Epithelial cell of prostate (primary cell): ENCODE measurements at regions not wholly inside any gene's neighbourhood (a gene's known extent, or its start where the extent isn't known, plus 50 kb on each side); places are given as distances from the start of the nearest gene placed in this dataset.

ENCODE experiments used
- DNase-seq: peaks from one replicate; pipeline ENCODE4 v3.0.0-alpha.2; 2011; ENCODE audit warnings: low read depth, low spot score
- H3K27ac ChIP-seq: fragments of 450-650 bp; 2 replicates; pipeline ENCODE4 v1.5.1; 2017; ENCODE audit warnings: mild to moderate bottlenecking

DNA sequence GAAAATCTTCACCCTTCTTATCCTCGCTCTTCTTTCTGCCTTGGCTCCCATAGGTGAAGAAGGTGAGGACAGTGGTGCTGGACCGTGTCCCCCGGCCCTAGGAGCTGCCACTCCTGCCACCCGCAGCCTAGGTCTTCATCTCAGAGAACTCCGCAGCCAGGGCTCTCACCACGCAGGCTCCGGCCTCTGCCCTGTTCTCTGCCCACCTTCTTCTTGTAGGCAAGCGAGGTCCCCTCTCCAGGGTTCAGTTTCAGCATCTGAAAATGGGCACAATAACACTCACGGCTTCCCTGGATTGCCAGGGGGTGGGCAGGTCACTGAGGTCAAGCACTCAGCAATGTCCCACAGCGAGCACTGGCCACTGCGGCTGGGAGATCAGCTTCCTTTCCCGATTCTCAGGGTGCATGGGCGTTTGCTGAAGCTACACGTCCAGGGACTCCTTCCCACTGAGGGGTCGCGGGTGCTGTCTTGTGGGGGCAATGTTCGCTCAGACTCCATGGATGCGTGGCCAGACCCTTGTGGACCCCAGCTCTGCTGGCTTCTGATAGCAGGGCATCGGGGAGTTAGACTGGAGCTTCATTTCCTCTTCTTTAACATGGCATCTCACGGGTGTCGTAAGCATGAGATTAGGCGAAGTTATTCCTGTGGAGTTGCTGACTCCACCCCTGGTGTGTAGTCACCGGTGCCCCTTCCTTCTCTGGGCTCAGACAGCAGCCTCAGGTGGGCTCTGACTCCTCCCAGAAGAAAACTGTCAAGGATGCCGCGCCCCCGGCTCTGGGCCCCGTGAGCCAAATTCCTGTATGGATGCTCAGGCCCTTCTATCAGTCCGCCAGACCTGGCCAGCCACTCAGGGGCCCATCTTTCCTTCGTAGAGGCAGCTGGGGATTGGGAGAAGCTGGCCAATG, 145.1 kb upstream of the IRX2 start:
- H3K27ac ChIP-seq: no peak overlapping the region
- no peak for DNase-seq

GRCh38 chr5:2895876-2896275, 144.4 kb upstream of the IRX2 start:
- H3K27ac ChIP-seq: no peak overlapping the region
- no peak for DNase-seq

DNA sequence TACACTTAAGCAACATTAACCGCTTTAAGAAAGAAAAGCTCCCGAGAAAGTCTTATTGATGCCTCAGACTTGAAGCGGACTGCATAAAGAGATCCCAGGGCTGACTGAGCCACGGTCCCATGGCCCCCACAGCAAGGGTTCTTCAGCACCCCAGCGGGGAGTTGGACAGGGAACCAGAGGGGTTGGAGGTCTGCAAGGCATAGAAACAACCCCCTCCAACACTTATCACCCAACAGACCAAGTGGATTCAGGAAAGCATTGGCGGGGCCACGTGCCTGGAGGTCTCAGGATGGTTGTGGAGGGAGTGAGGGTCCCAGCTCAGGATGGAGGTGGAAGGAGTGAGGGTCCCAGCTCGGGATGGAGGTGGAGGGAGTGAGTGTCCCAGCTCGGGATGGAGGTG, 143.7 kb upstream of the IRX2 start:
- DNase-seq: no peak
- no peak overlapping the region for H3K27ac ChIP-seq

GRCh38 chr5:2894736-2895135, 143.3 kb upstream of the IRX2 start:
- H3K27ac ChIP-seq: no peak overlapping the region
- DNase-seq: no peak

GRCh38 chr5:2894316-2894715, 142.8 kb upstream of the IRX2 start:
- DNase-seq: no peak
- no peak overlapping the region for H3K27ac ChIP-seq

DNA sequence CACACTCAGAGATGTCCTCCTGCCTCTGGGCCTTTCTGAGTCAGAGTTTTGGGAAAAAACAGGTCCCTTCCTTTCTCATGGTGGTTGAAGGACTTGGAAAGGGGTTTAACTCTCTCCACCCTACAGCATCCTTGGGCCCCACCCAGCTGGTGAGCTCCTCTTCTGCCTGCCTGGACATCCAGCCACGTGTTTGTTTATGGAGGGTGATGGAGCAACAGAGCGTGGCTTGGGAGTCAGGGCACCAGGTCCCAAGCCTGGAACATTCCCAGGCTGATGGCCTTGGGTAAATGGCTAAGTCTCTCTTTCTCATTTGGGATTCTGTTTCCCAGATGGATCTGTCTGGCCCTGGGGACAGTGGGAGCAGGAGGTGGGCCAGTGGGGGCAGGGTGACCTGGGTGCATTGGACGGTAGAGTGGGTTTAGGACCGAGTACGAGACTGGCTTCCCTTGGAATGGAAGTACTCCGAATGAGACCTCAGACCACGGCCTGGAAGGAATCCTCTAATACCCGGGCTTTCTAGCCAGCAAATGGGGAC, 141.1 kb upstream of the IRX2 start:
- DNase-seq: no peak
- H3K27ac ChIP-seq: no peak overlapping the region

DNA sequence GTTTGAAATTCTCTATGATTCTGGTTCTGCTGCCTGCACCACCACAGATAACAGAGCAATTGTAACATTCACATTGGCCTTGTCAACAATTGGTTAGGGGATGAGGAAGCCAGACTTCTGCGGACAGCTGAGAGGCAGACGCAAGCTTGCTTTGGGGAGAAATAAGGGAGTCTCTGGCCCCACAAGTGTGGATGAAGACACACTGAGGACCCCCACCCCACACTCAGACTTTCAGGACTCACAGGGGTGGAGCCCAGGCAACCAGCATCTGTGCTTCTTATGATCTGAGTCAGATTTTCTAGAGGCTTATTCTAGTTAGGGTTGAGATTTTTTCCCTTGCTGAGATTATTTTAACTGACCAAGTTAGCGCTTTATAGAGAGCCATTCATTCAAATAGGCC, 140.3 kb upstream of the IRX2 start:
- no peak overlapping the region for H3K27ac ChIP-seq
- no peak for DNase-seq

DNA sequence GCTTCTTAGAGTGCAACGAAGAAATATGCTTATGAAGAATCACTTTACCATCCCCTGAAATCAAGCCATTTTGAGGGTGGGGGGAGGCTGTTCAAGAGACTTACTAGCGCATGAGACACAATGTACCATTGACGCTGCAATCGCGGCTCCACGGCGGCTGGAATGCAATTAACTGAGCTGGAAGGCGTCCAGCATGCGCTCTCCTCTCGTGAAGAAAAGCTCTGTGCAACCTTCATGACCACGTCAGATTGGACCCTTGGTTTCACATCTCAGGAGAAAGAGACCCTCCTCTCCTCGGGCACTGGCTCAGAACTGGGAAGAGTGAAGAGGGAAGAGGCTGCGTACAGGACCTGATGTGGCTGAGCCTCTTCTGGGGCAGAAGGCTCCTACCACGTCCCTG, 138.5 kb upstream of the IRX2 start:
- H3K27ac ChIP-seq: no peak overlapping the region
- no peak for DNase-seq

DNA sequence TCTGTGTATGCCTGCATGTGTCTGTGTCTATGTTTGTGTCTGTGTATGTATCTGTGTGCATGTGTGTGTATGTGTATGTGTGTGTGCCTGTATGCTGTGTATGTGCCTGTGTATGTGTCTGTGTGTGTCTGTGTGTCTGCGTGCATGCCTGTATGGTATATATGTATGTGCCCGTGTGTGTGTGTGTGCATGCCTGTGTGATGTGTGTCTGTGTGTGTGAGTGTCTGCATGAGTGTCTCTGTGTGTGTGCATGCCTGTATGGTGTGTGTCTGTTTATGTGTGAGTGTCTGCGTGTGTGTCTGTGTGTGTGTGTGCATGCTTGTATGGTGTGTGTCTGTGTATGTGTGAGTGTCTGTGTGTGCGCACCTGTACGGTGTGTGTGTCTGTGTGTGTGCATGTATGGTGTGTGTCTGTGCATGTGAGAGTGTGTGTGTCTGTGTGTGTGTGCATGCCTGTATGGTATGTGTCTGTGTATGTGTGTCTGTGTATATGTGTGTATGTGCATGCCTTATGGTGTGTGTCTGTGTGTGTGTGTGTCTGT, 137.1 kb upstream of the IRX2 start:
- no peak overlapping the region for H3K27ac ChIP-seq
- no peak for DNase-seq

- DNase-seq: no peak
- no peak overlapping the region for H3K27ac ChIP-seq
Observed at GRCh38 chr5:2887481-2888348, 136.2 kb upstream of the IRX2 start.

DNA sequence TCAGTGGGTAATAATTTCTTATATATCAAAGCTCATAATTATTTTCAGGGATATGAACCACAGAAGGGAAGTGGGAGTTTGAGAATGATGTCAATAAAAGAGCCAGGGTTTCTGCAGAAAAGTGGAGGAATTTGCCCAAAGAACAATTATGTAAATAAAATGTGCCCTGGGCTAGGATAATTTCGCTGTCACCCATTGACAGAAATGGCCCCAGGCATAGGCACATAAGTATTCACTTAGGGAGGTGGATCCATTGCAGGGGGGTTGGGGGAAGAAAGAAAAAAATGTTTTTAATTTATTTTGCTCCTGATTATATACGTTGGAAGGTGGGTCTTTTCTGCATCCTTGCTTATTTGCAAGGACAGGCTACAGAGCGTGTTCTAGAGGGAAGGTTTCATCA, 135.1 kb upstream of the IRX2 start:
- no peak for DNase-seq
- H3K27ac ChIP-seq: no peak overlapping the region

GRCh38 chr5:2883771-2884170, 132.3 kb upstream of the IRX2 start:
- no peak overlapping the region for H3K27ac ChIP-seq

GRCh38 chr5:2879701-2880100, 128.2 kb upstream of the IRX2 start:
- no peak overlapping the region for H3K27ac ChIP-seq

More at GRCh38 chr5:2883771-2884170, 132.3 kb upstream of the IRX2 start:
- no peak for DNase-seq

DNA sequence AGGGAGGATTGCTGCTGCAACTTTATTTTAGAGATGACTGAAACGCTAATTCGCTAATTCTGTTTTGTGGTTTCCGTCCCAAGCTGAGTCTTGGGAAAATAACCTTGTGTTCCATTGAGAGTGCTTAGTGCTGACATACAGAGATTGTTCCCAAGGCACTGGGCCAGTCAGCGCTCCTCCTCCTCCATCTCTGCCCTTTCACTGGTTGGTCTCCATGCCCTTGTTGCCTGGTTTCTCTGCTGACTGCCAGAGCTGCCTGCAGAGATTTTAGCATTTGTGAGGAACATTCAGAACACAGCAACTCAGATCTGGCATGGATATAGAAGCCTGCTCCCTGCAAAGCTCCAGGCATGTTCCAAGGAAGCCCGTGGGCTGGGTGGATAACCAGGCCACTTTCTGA, 126.0 kb upstream of the IRX2 start:
- DNase-seq: no peak
- no peak overlapping the region for H3K27ac ChIP-seq

More at GRCh38 chr5:2879701-2880100, 128.2 kb upstream of the IRX2 start:
- no peak for DNase-seq

GRCh38 chr5:2876183-2876582, 124.7 kb upstream of the IRX2 start:
- no peak for DNase-seq
- H3K27ac ChIP-seq: no peak overlapping the region

- H3K27ac ChIP-seq: no peak overlapping the region
- DNase-seq: no peak
Observed at GRCh38 chr5:2874099-2874498, 122.6 kb upstream of the IRX2 start.

- no peak for DNase-seq
- H3K27ac ChIP-seq: no peak overlapping the region
Observed at GRCh38 chr5:2872676-2873075, 121.2 kb upstream of the IRX2 start.

GRCh38 chr5:2871282-2871681, 119.8 kb upstream of the IRX2 start:
- DNase-seq: no peak
- no peak overlapping the region for H3K27ac ChIP-seq

GRCh38 chr5:2869471-2869870, 118.0 kb upstream of the IRX2 start:
- no peak for DNase-seq
- no peak overlapping the region for H3K27ac ChIP-seq

DNA sequence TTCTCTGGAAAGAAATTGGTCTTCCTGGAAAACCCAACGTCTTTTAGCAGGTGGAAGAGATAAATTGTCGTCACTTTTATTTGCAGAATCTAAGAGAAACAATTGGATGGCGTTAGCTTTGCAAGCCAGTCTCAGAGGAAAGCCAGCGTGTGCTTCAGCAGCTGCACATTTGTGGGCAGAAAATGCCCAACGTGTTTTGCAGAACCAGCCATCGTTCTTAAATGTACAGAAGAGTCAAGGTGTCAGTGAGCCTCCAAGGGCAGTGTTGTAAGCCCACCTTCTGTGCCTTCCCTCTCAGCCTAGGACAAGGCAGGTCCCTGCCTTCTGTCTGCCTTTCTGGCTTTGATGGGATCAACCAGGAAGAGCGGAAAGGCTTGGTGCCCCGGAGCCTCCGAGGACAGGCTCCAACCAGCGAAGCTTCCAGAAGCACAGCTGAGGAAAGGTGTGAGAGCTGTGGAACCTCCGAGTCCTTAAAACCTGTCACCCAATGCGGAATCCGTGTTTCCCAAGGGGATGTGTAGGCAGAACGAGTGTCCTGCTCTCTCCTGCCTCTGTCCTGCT, 116.0 kb upstream of the IRX2 start:
- DNase-seq: no peak
- H3K27ac ChIP-seq: no peak overlapping the region
